B cell (primary cell): ENCODE measurements at regions not wholly inside any gene's neighbourhood (a gene's known extent, or its start where the extent isn't known, plus 50 kb on each side); places are given as distances from the start of the nearest gene placed in this dataset.

Experiments used
- ATAC-seq: fragments of 200-7000 bp; cut with Tn5 transposase; one replicate; pipeline ENCODE4 v1.10.0; 2021; ENCODE audit warnings: low read depth, mild to moderate bottlenecking, moderate number of reproducible peaks, moderate library complexity
- CTCF ChIA-PET: fragments of 350-600 bp; sonication (Branson Sonifier 250); formaldehyde crosslinking; loops from one replicate; lab custom pipeline; 2021; ENCODE audit warnings: antibody characterized with exemption, inconsistent platforms; lab: Charles Lee
- POLR2A ChIA-PET: fragments of 350-600 bp; sonication (Branson Sonifier 250); formaldehyde crosslinking; loops from one replicate; lab custom pipeline; 2021; ENCODE audit warnings: antibody characterized with exemption; lab: Charles Lee
- DNase-seq: peaks from one replicate; pipeline ENCODE4 v3.0.0; 2013
- H2AFZ ChIP-seq: 2 replicates; pipeline ENCODE4 v1.6.1; 2012; ENCODE audit warnings: mild to moderate bottlenecking, low read depth, low read length; ENCODE audit not compliant: insufficient read depth, poor library complexity, severe bottlenecking
- H3K27ac ChIP-seq, 2 donors: 1 replicate in 1 of 2; 2 replicates in 1 of 2; pipeline ENCODE4 v1.5.1; 2012 to 2013; ENCODE audit warnings: low read length in 2 of 2, mild to moderate bottlenecking in 2 of 2, moderate library complexity in 1 of 2
- H3K27me3 ChIP-seq, 4 experiments: fragments of 200-600 bp in 1 of 4; sonication (generic) in 1 of 4; replicated peaks in 1 of 4; 1 replicate in 2 of 4; 2 replicates in 2 of 4; pipeline versions ENCODE4 v1.6.1 to v1.7.0; 2013 to 2016; ENCODE audit warnings: low read length in 3 of 4, mild to moderate bottlenecking in 2 of 4, mixed read lengths in 1 of 4, moderate library complexity in 1 of 4; ENCODE audit not compliant: insufficient read depth in 4 of 4, control insufficient read depth in 3 of 4; ENCODE audit errors: control extremely low read depth in 1 of 4
- H3K36me3 ChIP-seq, 2 experiments: replicated peaks in 1 of 2; 1 replicate in 1 of 2; 2 replicates in 1 of 2; pipeline versions ENCODE4 v1.6.1 to v1.7.1; 2013; ENCODE audit warnings: low read length in 1 of 2; ENCODE audit not compliant: insufficient read depth in 2 of 2, control insufficient read depth in 1 of 2; ENCODE audit errors: control extremely low read depth in 1 of 2, extremely low read depth in 1 of 2
- H3K4me1 ChIP-seq, 2 donors: fragments of 200-600 bp in 1 of 2; sonication (generic) in 1 of 2; 1 replicate in 1 of 2; 2 replicates in 1 of 2; pipeline versions ENCODE4 v1.5.1 to v1.6.1; 2013 to 2017; ENCODE audit warnings: low read length in 2 of 2; ENCODE audit not compliant: control insufficient read depth in 2 of 2, insufficient read depth in 2 of 2
- H3K4me2 ChIP-seq: replicated peaks from 2 replicates; pipeline ENCODE3; 2012; ENCODE audit warnings: mild to moderate bottlenecking, low read depth, low read length; ENCODE audit not compliant: poor library complexity, severe bottlenecking
- H3K4me3 ChIP-seq, 5 experiments: fragments of 200-600 bp in 1 of 5; sonication (generic) in 1 of 5; 1 replicate in 3 of 5; 2 replicates in 2 of 5; pipeline versions ENCODE4 v1.5.1 to v1.7.0; 2011 to 2016; ENCODE audit warnings: low read length in 4 of 5, mild to moderate bottlenecking in 4 of 5, low read depth in 2 of 5, control low read depth in 1 of 5, moderate library complexity in 1 of 5; ENCODE audit not compliant: insufficient read depth in 1 of 5; ENCODE audit errors: control extremely low read depth in 1 of 5, extremely low read depth in 1 of 5
- H3K79me2 ChIP-seq: fragments of 200-600 bp; sonication (generic); one replicate; pipeline ENCODE4 v1.6.0; 2016; ENCODE audit warnings: low read length; ENCODE audit not compliant: control insufficient read depth, insufficient read depth
- H3K9ac ChIP-seq: fragments of 200-600 bp; sonication (generic); 2 replicates; pipeline ENCODE4 v1.6.1; 2017; ENCODE audit warnings: mild to moderate bottlenecking, low read length, moderate library complexity
- H3K9me3 ChIP-seq, 3 donors: one replicate each; pipeline versions ENCODE4 v1.6.1 to v1.7.1; 2013; ENCODE audit warnings: low read length in 2 of 3; ENCODE audit not compliant: control insufficient read depth in 2 of 3, insufficient read depth in 1 of 3; ENCODE audit errors: control extremely low read depth in 1 of 3
- H4K20me1 ChIP-seq: 2 replicates; pipeline ENCODE4 v1.6.0; 2012; ENCODE audit warnings: mild to moderate bottlenecking, low read length; ENCODE audit not compliant: insufficient read depth, control insufficient read depth, poor library complexity, severe bottlenecking
- H3K27ac Mint-ChIP-seq: one replicate; pipeline ENCODE4 v1.8.0; 2021; ENCODE audit warnings: mixed read lengths
- H3K27me3 Mint-ChIP-seq: one replicate; pipeline ENCODE4 v1.8.0; 2021; ENCODE audit warnings: mixed read lengths
- H3K4me1 Mint-ChIP-seq: one replicate; pipeline ENCODE4 v1.8.0; 2021; ENCODE audit warnings: mixed read lengths
- H3K4me3 Mint-ChIP-seq: one replicate; pipeline ENCODE4 v1.8.0; 2021; ENCODE audit warnings: mixed read lengths
- H3K9me3 Mint-ChIP-seq: one replicate; pipeline ENCODE4 v1.8.0; 2022; ENCODE audit warnings: mixed read lengths; ENCODE audit not compliant: insufficient read depth
- EZH2 ChIP-seq: IDR thresholded peaks from 2 replicates; pipeline ENCODE4 v1.6.1; 2012; ENCODE audit warnings: borderline replicate concordance, low read depth, mild to moderate bottlenecking, moderate library complexity, low read length; ENCODE audit not compliant: insufficient read depth, poor library complexity, severe bottlenecking
- WGBS: methylation state at CpG from one replicate; pipeline ENCODE4 v1.1.5; 2013; ENCODE audit warnings: missing lambda C conversion rate; ENCODE audit not compliant: insufficient coverage; 5-methylcytosine and 5-hydroxymethylcytosine counted together
- intact Hi-C: fragments of 100-400 bp; cut with micrococcal nuclease; formaldehyde crosslinking; loops from one replicate; pipeline ENCODE4 v1.10.0; 2022
- TF ChIP-seq, protein P1 (sequence below): fragments of 200-600 bp; IDR thresholded peaks from one replicate; pipeline ENCODE4 v1.8.0; 2022; ENCODE audit warnings: antibody characterized with exemption, mild to moderate bottlenecking

- intact Hi-C loops, result no loop called here
- ChIA-PET POLR2A (no interaction called here), CTCF (interaction anchor here (0.6 kb wide), 1 partner anchor 35 kb away, joined by 3 read pairs; no protein-coding TSS in a partner anchor)
- DNase-seq, result no peak
- Histone ChIP-seq H3K79me2 (peaks cover 99% of the 10 kb centered on the region), H4K20me1 (peaks cover 59% of the 10 kb centered on the region), H3K4me1 (peaks cover 15 to 26% of the 10 kb centered on the region in 2 donors), H3K27me3 (no peaks in the 10 kb centered on the region), H3K4me2 (no peak overlapping the region), H2AFZ (no peak overlapping the region), H3K36me3 (peaks cover 7 to 8% of the 10 kb centered on the region in 2 experiments), H3K9ac (no peak overlapping the region), H3K9me3 (no peaks in the 10 kb centered on the region), H3K4me3 (no peak overlapping the region), H3K27ac (peak overlapping the region in 1 of 2 donors; percentile 32)
- 94% methylated on average over 2 of the region's 7 CpGs for WGBS
- no peak overlapping the region for H3K4me3 Mint-ChIP-seq
- H3K27ac Mint-ChIP-seq, result no peak overlapping the region
- H3K27me3 Mint-ChIP-seq, result no peaks in the 10 kb centered on the region
- ATAC-seq, result no peak
- H3K4me1 Mint-ChIP-seq, result peaks cover 62% of the 10 kb centered on the region
- H3K9me3 Mint-ChIP-seq, result no peaks in the 10 kb centered on the region
- TF ChIP-seq EZH2, result no peak
- TF ChIP-seq, protein P1, sequence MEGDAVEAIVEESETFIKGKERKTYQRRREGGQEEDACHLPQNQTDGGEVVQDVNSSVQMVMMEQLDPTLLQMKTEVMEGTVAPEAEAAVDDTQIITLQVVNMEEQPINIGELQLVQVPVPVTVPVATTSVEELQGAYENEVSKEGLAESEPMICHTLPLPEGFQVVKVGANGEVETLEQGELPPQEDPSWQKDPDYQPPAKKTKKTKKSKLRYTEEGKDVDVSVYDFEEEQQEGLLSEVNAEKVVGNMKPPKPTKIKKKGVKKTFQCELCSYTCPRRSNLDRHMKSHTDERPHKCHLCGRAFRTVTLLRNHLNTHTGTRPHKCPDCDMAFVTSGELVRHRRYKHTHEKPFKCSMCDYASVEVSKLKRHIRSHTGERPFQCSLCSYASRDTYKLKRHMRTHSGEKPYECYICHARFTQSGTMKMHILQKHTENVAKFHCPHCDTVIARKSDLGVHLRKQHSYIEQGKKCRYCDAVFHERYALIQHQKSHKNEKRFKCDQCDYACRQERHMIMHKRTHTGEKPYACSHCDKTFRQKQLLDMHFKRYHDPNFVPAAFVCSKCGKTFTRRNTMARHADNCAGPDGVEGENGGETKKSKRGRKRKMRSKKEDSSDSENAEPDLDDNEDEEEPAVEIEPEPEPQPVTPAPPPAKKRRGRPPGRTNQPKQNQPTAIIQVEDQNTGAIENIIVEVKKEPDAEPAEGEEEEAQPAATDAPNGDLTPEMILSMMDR, result no peak
Measured at GRCh38 chr6:150712505-150713252, 113.0 kb downstream of the PLEKHG1 start.

DNA sequence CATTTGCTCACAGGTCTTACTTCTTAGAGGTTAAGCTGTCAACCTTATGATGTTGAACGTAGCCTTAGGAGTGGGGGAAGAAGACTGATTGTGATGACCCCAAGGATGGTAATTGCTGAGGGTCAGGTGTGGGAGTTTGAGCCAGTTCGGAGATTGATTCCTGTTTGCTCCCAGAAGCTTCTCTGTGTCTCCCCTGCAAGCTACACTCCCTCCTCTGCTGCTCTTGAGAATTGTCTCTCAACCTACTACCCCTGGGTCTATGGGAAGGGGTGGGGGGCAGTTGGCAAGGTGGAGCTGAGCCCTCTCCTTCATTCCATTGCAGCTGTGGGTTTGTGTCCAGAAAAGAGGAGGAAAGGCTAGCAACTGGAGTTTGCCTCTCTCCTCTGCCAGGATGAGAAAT lies 113.8 kb downstream of the PLEKHG1 start:
- Histone ChIP-seq H3K9ac (no peak overlapping the region), H3K4me2 (no peak overlapping the region), H4K20me1 (peaks cover 56% of the 10 kb centered on the region), H3K4me3 (no peak overlapping the region), H3K4me1 (peaks cover 7 to 18% of the 10 kb centered on the region in 2 donors), H3K79me2 (peaks cover 99% of the 10 kb centered on the region), H3K27me3 (no peaks in the 10 kb centered on the region), H3K36me3 (peaks cover 7 to 8% of the 10 kb centered on the region in 2 experiments), H2AFZ (no peak overlapping the region), H3K27ac (no peak overlapping the region), H3K9me3 (no peaks in the 10 kb centered on the region)
- POLR2A ChIA-PET, result no interaction called here
- TF ChIP-seq, protein P1, result no peak
- TF ChIP-seq EZH2, result no peak
- peaks cover 57% of the 10 kb centered on the region for H3K4me1 Mint-ChIP-seq
- no peaks in the 10 kb centered on the region for H3K27me3 Mint-ChIP-seq
- intact Hi-C loops, result no loop called here
- no CpG with 5 or more reads among the region's 2 CpGs for WGBS
- no peak overlapping the region for H3K4me3 Mint-ChIP-seq
- CTCF ChIA-PET, result no interaction called here
- H3K27ac Mint-ChIP-seq, result no peak overlapping the region
- H3K9me3 Mint-ChIP-seq, result no peaks in the 10 kb centered on the region
- ATAC-seq (no peak), DNase-seq (no peak)
